Fibroblast of peridontal ligament (primary cell): ENCODE measurements at regions not wholly inside any gene's neighbourhood (a gene's known extent, or its start where the extent isn't known, plus 50 kb on each side); places are given as distances from the start of the nearest gene placed in this dataset.

Experiments used
- DNase-seq: peaks from one replicate; pipeline ENCODE4 v3.0.0-alpha.2; 2010; ENCODE audit errors: extremely low read depth

GRCh38 chr4:36004204-36004851 lies 240.0 kb downstream of the ARAP2 start:
- DNase-seq, result no peak

GRCh38 chr4:36006226-36006625 lies 238.1 kb downstream of the ARAP2 start:
- DNase-seq, result no peak

GRCh38 chr4:36010397-36010929 lies 233.9 kb downstream of the ARAP2 start:
- no peak for DNase-seq

DNA sequence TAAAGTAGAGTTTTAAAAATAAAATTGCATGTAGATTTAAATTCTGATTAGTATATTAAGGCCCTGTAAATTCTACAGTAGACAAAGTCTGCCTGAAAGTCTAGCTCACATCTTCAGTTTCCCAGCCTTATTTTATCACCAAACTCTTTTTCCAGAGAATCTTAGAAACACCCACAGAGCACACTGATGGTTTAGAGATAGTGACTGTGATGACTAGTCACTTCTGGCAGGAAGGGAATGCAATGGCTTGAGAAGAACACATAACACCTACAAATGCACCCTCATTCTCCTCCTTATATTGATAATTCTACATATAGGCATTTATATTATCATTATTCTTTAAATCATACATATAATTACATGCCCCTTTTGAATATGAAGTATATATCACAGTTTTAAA lies 232.9 kb downstream of the ARAP2 start:
- no peak for DNase-seq

DNA sequence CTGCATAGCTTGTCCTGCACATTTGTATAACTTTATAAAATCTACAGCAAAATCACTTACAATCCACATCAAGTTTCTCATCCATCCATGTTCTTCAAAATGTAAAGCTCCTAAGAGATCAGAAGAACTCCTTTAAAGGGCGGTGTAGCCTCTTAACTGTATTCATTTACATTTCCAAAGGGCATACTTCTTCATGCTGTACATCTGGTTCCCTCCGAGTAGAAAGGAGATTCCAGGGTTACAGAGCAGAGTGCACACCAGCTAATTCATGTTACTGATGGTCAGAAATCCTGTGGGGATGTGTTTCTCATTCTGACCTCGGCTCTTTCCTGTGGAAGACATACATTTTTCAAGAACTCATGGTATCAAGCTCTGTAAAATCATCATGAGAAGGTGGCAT lies 231.8 kb downstream of the ARAP2 start:
- DNase-seq, result no peak

DNA sequence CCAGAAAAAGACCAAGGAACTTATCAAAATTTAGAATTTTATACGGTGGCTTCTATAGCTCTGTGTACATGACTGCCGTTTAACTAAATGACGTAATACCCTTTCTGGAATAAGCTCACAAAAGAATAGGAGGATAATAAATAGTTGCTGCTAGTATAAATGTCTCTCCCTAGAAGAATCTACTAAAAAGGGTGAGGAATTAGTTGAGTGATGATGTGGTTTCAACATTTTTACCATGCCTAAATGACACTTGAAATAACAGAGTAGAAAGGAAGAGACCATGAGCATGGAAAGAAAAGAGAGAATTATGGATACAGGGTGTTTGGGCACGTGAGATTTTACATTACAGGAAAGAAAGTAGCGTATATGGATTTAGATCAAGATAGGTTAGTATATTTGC lies 231.1 kb downstream of the ARAP2 start:
- DNase-seq, result no peak
